HG03060 (cell line): ENCODE measurements at regions not wholly inside any gene's neighbourhood (a gene's known extent, or its start where the extent isn't known, plus 50 kb on each side); places are given as distances from the start of the nearest gene placed in this dataset.

Experiments
- ATAC-seq: cut with Tn5 transposase; IDR thresholded peaks from one replicate; pipeline ENCODE4 v1.9.1; 2021; ENCODE audit warnings: low read depth, moderate number of reproducible peaks; ENCODE audit not compliant: unreplicated experiment

DNA sequence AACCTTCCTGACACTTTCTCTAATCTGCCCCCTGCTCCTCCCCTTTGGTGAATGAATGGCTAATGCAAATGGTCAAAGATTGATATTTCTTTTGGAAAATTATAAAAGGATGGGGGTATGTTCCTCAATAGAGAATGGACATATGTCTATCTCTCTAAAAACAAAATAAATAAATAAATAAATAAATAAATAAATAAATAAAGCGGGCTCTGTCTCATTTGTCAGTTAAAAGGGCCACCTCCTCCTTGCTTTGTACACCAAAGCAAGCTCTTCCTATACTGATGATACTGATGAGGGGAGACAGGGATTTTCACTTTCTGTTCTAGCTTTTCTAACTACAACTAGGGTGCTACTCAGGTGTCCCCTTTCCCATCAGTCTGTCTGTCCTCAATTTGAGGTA, 135.5 kb upstream of the SPACA1 start:
- ATAC-seq = no peak

DNA sequence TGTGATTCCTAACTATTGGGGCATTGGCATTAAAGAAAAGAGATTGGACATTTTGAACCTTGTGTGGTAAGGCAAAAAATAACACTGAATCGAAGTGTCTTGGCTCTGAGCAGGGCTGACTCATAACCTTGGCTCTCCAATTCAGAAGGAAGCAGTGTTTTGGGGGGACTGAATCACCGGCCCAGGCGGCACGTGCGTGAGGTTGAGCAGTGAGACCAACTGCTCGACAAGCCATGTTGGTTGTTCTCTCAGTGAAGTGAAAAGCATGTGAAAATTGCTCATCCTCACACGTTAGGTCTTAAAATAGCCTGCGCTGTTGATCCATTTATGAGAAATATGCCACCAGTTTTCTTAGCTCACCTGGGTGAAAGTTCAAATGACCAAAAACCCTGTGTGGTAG, 137.8 kb upstream of the SPACA1 start:
- no peak for ATAC-seq

DNA sequence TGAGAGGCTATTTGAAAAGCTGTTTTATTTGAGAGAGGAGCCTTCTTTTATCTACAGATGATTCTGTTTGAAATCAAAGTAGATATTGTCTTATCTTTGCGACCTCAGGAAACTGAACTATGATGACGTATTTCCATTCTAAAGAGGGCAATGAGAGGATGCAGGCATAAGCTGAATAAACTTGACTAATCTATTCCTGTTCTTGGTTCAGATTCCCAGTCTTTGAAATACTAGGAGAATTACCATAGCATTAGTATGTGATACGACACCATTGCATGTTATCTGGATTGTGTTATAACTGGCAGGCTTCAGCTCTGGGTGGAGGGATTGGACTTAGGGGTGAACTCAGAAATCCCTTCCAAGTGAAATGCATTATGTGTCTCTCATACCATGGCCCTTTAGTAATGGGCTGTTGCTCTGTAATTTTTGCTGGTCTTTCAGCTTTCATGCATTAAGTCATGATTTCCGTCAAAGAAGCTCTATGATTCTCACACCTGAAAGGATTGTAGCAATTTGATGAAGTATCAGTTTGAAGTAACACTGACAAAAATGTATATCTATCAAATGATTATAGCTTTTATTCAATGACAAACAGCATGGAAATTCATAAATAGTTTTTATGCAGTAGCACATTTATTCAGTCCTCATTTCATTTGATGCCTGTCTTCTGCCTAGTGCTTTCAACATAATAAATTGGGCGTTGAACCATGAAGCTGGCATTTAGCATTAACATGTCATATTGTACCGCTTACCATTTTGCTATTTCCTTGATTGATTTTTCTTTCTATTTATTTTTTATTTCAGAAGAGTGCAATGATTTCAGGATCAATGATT, 138.4 kb upstream of the SPACA1 start:
- ATAC-seq = no peak

DNA sequence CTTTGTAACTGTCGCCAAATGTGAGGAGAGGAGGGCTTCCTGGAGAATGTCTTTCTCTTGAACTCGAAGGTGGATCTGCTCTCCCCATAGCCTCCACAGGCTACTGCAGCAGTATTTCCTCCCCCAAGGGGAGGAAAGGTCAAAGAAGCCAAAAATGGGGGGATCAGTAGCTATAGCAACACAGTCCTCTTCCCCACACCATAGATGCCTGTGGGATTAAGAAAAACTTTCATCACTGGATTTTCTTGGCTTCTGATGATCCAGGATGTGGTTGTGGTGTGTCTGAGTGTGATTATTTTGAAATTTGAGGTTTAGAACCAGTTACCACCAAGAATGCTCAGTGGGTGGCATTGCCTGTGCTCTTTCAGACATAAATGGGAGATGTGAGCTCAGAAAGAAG, 140.1 kb upstream of the SPACA1 start:
- peak; percentile 31 for ATAC-seq

DNA sequence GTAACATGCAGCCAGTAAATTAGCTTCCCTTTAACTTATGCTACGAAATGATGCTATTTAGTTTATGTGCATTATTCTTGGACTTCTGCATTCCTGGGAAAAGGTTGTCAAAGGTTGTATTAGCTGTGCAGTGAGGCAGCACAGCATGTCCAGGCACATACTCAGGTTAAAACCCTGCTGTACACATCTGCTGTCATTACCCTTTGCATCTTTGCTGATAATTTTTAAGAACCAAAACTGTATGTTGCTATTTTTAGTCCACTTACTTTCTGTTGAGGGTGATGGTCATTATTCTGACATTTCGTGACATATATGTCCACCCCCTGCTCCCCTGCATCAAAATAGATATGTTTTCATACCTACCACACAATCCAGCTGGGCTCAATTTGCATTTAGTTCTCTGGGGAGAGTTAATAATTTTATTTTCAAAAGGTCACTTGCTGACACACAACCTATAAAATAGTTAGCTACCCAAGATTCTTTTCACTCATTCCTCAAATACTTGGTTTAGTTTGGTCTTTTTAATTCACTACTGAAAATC, 142.5 kb upstream of the SPACA1 start:
- peak; percentile 88 for ATAC-seq

DNA sequence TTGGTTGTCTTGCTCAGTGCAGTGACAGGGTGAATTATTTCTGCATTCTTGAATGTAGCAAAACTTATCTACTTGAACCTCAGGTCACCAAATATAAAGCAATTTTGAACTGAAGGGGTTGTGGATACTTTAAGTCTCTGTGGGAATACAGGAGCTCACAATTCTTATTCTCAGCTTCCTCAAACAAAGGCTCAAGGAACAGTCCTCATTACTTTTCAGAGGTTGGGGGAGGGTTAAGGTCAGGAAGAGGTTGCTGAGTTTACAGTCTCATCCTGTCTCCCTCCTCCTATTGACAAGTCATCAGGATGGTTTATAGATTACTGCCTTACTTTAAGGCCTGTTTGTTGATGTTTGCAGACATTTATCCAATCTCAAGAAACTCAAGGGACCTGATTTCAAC, 143.6 kb upstream of the SPACA1 start:
- ATAC-seq = no peak

DNA sequence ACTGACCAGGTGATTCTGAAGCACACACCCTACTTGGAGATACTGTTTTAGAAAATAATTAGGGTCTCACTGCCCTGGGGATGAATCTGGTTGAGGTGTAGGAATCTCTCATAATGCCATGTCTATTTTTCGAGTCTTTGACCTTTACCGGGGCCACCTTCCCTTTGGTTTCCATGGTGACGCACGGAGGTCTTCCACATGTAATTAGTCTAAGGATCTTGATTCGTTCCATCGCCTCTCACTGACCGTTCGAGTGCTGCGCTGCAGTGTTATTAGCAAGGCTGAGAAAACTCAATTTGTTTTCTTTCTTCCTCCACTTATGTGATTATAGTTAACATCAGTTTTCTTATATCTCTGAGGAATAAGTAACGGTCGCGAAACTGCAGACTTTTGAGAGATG, 144.3 kb upstream of the SPACA1 start:
- ATAC-seq = no peak

DNA sequence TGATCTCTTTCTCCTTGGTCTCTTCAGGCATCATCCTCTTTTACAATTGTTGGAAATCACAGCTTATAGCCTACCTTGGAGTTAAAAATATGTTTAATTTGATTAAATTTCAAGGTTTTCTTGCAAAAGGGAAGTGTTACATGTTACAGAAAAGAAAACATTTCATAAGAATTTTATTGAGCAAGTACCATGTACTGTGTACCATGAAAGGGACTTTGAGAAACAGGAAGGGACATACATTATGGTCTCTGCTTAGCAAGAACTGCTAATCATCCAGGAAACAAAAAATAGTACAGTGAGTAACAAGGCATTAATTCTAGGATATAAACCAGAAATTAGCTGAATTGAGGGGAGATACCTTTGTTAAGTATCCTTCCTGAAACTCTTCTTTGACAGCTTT, 145.3 kb upstream of the SPACA1 start:
- ATAC-seq = no peak

DNA sequence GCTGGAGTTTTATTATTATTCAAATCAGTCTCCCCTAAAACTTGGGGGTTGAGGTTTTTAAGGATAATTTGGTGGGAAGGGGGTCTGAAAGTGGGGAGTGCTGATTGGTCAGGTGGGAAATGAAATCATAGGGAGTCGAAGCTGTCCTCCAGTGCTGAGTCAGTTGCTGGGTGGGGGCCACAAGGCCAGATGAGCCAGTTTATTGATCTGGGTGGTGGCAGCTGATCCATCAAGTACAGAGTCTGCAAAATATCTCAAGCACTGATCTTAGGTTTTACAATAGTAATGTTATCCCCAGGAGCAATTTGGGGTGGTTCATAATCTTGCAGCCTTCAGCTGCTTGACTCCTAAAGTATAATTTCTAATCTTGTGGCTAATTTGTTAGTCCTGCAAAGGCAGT, 146.0 kb upstream of the SPACA1 start:
- no peak for ATAC-seq

DNA sequence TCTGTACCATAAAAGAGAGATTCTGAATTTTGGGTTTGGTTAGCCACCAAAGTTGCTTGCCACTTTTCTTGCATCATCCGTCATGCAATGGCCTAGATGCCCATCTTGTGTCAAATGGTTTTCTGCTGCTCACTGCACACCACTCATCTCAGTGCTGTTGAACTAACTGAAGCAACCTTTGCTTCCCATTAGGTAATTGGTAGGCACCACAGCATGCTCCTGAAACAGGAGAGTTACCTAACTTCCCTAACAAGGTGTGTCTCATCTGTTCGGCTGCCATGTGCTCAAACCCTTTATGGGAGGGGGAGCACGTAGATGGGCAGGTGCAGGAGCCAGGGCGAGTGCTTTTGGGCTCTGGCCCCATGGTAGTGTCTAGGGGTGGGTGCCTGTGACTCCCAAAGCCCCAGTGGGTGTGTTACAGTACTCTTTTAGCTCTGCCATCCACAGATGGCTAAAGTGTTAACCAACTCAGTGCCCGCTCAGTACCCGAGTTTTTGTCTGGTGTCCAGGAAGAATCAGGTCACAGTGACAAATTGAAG, 147.4 kb upstream of the SPACA1 start:
- no peak for ATAC-seq

DNA sequence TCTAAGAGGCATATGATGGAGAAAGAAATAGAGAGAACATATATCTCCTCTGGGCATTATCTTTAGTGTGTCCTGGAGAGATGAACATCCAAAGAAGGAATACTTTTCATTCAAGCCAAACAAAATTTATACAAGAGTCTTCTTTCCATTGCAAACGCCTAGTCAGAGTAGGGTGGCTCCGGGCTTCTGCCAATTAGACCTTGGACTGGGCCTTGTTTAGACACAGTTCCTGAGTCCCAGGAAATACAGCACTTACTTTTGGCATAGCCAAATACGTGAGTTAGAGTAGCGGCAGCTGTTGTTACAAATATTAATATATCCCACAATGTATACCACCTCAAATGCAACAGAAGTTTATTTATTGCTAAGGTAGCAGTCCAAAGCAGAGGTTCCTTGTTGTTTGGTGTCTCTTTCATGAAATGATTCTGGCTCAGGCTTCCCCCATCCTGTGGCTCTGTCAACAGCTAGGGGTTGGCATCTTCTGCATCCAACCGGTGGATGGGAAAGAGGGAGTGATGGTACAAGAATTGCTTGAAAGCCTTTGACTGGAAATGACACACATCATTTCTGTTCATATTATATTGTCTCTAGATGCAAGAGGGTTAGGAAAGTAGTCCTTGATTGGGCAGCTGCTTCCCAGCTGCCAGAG, 148.0 kb upstream of the SPACA1 start:
- no peak for ATAC-seq

DNA sequence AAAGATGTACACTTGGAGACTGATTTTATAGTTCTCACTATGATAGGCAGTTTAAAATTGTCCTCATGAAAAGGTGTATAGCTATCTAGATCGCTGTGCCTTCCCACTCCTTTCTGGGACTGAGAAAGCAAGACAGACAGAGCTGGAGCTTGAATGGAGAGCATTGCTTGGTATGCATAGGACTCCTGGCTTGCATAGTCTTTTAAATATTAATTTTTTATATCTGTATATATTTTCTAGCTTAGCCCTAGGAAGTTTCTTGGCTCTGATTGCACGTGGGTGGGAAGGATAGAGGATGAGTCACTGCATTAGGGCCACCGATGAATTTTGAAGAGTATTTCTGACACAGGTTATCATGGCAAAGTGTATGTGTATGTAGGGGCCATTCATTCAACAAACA, 150.0 kb upstream of the SPACA1 start:
- no peak for ATAC-seq

DNA sequence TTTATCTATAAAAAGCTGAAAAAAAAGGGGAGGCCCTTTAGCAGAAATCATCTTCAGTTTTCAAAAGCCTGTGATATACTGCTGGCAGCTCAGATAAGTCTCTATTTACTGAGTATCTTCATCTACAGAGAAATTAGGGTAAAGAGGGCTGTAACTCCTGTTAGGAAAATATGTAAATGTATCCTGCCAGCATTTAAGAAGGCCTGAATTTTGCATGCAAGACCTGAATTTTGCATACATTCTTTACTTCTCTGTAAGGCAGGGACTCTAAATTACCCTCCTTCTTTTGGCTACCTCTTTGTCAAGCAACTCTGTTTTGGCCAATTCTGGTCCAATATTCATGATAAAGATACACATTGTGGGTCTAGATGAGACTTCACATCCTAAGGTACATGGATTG, 150.6 kb upstream of the SPACA1 start:
- no peak for ATAC-seq

DNA sequence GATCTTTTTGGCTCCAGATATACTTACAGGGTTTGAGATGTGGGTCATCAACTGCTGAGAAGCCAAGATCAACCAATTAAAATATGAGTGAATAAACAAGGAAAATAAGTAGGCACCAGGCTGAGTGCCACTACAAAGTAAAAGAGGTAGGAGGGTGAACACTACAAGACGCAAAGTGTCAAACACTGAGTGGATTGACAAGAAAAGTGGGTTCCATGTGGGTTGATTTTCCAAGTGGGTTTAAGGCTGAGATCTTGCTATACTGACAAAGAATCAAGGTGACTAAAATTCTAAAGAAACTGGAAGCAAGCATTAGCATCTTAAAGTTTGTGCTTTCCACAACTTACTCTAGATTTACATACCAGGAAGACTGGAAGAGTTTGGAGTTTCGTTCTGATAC, 160.4 kb upstream of the SPACA1 start:
- no peak for ATAC-seq

DNA sequence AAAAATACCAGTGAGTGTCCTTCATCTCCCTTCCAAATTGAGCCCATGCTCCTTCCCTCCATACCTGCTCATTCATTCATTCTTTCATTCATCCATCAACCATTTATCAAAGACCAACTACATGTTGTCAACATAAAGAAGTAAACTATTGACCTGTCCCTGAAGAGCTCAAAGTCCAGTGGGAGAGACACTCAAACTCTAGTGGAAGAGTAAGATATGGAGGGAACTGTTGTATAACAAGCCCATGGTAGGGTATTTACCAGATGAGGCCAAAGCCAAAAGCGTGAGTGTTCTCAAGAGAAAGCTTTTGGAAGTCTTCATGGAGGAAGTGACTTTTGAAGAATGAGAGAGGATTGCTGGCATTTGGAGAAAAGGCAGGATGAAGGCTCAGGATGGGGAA, 163.4 kb upstream of the SPACA1 start:
- no peak for ATAC-seq

DNA sequence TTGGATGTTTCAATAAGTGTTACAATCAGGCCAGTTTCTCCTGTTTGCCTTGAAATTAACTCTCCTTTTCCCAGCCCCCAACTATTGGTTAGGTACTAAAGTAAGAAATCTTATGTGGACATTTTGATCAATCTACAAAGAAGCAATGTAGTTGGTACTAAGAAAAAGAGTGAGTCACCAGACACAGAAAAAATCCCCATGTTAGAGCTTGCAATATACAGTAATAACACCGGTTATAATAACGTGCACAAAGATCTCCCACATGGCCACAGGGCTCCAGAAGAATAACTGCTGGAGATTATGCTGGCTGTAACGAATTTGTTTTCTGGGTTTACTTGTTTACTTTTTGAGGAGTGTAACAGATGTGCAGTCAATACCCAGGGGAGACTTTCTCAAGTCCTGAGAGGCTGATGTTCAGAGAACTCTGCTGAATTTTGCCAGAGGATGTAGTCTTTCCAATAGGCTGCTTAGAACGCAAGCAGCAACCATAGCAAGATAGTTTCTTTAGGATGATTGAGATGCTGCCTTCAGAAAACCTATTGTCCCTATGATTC, 166.2 kb upstream of the SPACA1 start:
- ATAC-seq = no peak

DNA sequence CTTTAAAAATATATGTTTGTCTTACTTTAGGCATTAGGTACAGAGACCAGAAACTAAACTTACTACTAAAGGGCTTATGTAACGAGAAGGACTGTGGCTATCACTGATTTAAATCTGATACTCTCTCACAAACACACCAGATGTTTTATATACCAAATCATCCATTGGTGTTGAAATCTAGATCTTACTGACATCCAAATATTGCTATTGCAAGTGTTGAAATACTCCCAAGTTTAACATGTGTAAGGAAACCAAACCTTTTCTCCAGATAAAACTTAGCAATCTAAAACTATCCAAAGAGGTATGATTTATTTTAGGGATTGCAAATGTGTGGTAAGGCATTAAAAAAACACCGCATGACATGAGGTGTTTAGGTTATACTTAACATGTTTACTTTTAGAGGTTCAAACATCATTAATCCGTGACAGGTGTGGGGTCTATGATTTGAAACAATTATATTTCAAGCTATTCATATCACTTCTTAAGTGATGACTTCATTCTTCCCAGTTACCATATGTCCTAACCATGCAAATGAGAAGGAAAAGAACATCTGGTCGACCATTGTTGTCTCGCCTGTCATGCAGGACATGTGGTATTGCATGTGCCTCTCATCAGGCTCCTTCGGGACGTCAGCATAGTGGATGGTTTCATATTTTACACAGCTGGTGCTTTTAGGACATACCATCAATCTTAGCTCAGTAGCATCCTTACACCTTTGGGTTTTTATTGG, 168.3 kb upstream of the SPACA1 start:
- ATAC-seq = peak; percentile 91

DNA sequence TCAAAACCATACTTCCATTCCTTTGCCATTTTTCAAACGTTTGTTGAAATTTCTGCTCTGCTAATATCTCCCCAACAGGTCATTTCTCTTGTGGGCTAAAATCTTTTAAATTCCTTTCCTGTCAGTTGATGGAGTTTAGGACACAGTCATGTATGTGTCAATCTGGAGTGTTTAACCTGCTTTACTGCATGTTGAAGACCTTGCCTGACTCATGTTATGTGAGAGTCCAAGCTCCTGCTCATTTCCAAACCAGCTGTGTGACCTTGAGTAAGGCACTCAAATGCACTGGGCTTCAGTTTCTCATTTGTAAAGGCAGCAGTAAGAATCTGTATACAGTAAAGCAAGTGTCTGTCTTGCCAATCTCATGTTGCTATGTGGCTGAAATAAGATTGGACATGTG, 171.9 kb upstream of the SPACA1 start:
- ATAC-seq = no peak

DNA sequence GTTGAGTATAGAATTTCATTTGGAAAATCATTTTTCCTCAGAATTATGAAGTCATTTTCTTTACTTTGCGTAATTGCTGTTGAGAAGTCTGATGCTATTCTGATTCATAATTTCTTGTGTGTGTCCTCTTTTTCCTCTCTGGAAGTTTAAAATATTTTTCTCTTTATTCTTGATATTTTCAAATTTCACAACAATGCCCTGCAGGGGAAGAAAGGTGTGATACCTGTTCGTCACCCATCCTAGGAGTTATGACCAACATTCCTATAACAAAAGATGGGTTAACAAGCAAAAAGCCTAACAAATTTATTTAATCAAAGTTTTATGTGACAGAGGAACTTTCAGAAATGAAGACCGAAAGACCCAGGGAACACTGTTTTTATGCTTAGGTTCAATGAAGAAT, 171.5 kb upstream of the AKIRIN2 start:
- ATAC-seq = no peak

DNA sequence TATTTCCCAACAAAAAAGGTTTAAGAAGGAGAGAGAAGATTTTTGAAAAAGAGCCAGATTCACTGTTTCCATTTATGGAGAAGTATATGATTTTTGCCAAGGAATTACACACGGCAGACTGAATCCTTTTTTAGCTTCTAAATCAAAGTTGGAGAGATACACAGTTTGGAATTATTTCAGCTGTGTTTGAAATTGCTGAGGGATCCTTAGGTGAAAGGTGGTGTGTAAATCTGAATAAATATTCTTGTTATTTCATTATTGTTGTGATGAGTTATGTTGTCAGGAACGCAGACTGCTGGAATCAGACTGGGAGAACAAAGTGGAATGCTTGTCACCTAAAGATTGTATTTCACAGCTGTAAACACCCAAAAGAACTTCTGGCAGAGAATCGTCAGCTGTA, 168.5 kb upstream of the AKIRIN2 start:
- ATAC-seq = no peak
